Renal cortex interstitium (tissue), 11 donors: ENCODE measurements at regions not wholly inside any gene's neighbourhood (a gene's known extent, or its start where the extent isn't known, plus 50 kb on each side); places are given as distances from the start of the nearest gene placed in this dataset.

Source experiments
- DNase-seq, 11 donors: peaks; one replicate each; pipeline ENCODE4 v3.0.0-alpha.2; 2013; ENCODE audit warnings: low read depth in 9 of 11, low spot score in 4 of 11; ENCODE audit errors: extremely low read depth in 1 of 11

- DNase-seq = no peak
Measured at GRCh38 chr7:25947669-25948516, 204.1 kb upstream of the NFE2L3 start.

DNA sequence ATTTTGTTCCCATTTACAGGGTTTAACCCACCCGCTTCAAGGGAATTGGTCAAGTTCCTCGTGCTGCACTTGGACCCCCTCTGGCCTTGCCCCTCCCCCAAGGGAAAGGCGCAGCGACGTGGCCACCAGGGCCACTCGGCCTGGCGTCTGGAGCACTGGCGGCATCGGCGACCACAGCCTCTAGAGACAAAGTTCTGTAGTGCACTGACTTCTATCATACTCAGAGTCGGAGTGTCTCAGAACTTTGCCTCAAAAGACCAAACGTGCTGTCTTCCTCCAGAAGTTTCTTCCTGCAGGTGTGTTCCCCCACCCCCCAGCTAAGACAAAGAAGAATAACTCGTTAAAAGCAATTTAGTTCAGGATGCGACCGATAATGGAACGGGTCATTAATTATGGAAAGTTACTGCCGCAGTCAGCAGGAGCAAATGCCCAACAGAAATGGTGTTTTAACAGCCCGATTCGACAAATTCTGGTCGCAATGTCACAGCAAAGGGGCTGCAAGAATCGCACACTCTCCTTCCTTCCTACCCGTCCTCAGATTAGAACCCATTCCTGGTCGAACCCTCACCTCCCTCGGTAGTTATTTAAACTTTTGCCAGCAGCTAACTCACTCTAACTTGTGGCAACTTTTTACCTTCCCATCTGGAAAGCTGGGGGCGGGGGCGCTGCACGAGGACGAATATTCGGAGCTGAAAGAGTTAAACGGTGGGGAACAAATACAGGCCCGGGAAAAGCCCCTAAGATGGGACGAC is 202.1 kb upstream of the NFE2L3 start:
- peak in 6 of 11 donors; percentile 17 to 44 (median 20) for DNase-seq

DNA sequence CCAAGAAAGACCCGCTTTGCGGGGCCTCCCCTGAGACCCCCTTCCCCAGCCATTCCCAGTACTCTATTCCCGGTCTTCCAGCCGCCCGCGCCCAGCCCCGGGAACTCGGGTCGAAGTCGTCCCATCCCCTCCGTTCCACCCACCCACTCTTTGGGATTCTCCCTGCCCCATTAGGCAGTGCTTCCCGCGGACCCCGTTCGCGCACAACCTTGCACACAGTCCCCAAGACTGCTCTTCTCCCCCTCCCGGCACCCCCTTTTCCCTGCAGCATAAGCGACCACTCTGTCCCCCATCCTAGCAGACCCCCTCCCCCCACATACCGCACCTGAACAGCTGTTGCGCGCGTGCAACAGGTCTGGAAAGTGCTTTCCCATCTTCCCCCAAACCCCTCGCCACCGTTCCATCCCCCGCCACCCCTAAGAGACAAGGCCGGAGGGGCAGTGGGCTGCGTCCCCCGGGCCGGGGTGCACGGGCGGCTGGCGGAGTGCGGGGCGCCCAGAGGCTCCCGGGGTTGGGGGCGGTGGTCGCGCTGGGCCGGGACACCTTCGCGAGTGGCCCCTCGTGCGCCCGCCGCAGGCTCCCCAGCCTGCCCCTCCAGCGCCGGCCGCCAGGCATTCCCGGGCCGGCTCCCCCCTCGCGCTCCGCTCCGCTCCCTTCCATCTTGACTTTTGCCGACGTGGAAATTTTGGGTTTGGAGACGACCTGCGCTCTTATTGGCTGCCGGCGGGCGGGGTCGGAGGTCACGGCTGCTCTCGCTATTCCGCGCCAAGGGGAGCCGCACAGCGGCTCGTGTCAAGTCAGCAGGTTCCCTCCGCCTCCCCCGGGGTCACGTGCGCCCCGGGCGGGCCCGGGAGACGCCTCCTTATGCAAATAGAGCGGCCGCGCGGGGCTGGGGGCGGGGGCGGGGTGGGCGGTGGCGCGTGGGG is 201.2 kb upstream of the NFE2L3 start:
- DNase-seq = peak; percentile 66 to 91 (median 84)

GRCh38 chr7:25951414-25952260 is 200.4 kb upstream of the NFE2L3 start:
- peak in 6 of 11 donors; percentile 14 to 52 (median 41) for DNase-seq

DNA sequence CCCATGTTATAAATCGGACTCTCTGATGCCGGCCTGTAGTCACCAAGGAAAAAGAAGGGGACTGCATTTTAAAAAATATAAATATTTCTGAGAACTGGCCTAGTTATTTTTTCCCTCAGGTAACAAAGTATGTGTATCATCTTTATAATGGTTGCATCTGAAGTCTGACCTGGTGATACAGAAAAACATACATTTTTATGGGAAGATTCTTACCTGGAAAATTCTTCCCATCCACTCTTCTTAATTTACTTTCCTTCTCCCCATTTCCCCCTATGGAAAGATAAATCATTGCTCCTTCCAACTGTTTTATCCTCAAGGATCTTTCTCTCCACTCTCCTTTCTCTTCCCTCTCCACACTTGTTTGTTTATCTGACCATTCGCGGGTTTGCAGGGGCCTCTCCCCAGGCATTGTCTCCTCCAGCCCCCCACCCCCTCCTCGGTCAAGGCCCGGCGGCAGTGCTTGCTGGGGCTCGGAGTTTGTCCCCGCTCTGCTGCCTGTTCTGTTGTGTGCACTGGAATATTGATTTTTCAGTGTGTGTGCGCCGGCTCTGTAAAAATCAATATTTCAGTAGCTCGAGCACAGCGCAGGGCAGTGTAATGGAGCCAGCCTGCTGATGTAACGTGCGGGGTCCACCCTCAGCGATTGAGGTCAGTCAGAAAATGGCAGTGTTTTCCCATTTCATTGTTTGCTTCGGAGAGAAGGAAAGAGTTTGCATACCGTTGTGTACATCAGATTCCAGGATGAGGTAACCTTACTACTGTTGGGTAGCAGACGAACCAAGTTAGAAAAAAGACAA is 199.5 kb upstream of the NFE2L3 start:
- DNase-seq = no peak

GRCh38 chr7:25953859-25954258 is 198.1 kb upstream of the NFE2L3 start:
- no peak for DNase-seq

- no peak for DNase-seq
Measured at GRCh38 chr7:25954395-25954794, 197.6 kb upstream of the NFE2L3 start.

DNA sequence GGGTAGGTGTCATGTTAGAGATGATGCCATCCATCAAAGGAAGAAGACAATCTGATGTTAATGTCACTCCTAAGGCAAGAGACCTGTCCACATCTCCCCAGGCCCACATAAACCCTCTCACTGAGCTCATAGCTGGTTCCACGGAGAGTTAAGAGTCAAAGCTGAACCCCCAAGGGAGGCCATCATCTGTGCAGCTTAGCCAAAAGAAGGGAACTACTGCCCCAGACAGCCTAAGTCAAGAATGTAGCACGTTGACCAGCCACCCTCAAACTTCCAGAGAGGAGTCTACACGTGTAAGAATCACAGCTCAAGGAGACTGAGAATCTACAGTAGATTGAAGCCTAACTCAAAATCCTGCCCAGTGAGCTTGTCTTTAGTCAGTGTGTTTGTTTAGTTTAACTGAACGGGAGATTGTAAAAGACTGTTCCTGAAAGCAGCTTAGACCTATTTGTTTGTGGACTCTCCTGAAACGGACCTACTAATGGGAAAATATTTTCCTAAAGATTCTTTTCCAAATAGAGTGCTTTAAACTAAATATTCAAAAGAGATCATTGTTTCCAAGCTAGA is 192.7 kb upstream of the NFE2L3 start:
- DNase-seq = no peak

DNA sequence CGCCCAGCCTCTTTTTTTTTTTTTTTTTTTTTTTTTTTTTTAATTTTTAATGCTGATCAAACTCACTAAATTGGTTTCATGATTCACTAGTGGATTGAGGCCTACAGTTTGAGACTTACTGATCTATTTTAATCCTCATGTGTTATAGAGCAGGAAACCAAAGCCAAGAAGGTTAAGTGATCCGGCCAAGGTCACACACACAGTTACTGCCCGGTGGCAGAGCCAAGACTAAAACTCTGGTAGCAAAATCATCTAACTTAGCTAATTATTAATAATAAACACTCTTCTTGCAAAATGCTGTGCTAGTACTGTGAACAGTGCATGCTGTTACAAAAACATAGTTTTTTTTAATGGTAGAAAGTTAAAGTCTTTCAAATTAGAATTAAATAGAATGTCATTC is 188.3 kb upstream of the NFE2L3 start:
- DNase-seq = no peak

- no peak for DNase-seq
Measured at GRCh38 chr7:25964483-25964991, 187.5 kb upstream of the NFE2L3 start.

GRCh38 chr7:25965405-25966123 is 186.4 kb upstream of the NFE2L3 start:
- no peak for DNase-seq

DNA sequence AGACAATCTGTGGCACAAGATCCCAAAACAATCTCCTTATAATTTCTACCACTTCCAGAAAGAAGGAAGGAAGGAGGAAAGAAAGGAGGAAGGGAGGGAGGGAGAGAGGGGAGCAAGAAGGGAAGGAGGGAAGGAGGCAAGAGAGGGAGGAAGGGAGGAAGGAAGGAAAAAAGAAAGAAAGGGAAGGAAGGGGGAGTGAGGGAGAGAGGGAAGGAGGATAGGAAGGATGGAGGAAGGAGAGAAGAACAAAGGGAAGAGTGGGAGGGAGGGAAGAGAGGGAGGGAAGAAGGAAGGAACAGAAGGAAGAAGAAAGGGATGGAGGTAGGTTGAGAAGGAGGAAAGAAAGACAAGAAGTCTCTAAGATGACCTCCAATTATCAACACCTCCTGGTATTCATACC is 185.5 kb upstream of the NFE2L3 start:
- no peak for DNase-seq

GRCh38 chr7:25967278-25968204 is 184.5 kb upstream of the NFE2L3 start:
- DNase-seq = no peak

- no peak for DNase-seq
Measured at GRCh38 chr7:25968205-25968993, 183.6 kb upstream of the NFE2L3 start.

DNA sequence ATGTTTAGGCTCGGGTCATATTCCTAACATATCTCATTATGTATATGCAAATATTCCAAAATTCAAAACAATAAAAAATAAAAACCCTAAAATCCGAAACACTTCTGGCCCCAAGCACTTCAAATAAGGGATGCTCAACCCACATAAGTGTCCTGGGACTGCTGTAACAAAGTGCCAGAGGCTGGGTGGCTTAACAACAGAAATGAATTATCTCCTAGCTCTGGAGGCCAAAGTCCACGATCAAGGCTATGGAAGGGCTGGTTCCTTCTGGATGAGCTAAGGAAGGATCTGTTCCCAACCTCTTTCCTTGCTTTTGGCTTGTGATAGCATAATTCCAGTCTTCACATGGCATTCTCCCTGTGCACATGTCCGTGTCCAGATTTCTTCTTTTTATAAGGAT is 181.6 kb upstream of the NFE2L3 start:
- DNase-seq = no peak
